HL-60 (cell line): ENCODE measurements at regions not wholly inside any gene's neighbourhood (a gene's known extent, or its start where the extent isn't known, plus 50 kb on each side); places are given as distances from the start of the nearest gene placed in this dataset.

Experiments
- GABPA ChIP-seq: IDR thresholded peaks from 2 replicates; pipeline ENCODE4 v1.6.1; 2012; ENCODE audit warnings: low read depth
- POLR2AphosphoS5 ChIP-seq: IDR thresholded peaks from 2 replicates; pipeline ENCODE4 v1.6.1; 2012; ENCODE audit warnings: low read depth
- TF ChIP-seq, protein P1 (sequence below): IDR thresholded peaks from one replicate; pipeline ENCODE4 v1.5.1; 2011; ENCODE audit warnings: low read length, control low read depth, inconsistent platforms; ENCODE audit not compliant: insufficient read depth
- TF ChIP-seq, protein P2 (sequence below): IDR thresholded peaks from 2 replicates; pipeline ENCODE4 v1.6.1; 2012; ENCODE audit warnings: low read depth; ENCODE audit not compliant: insufficient replicate concordance

- TF ChIP-seq GABPA, result no peak
- TF ChIP-seq, protein P1, sequence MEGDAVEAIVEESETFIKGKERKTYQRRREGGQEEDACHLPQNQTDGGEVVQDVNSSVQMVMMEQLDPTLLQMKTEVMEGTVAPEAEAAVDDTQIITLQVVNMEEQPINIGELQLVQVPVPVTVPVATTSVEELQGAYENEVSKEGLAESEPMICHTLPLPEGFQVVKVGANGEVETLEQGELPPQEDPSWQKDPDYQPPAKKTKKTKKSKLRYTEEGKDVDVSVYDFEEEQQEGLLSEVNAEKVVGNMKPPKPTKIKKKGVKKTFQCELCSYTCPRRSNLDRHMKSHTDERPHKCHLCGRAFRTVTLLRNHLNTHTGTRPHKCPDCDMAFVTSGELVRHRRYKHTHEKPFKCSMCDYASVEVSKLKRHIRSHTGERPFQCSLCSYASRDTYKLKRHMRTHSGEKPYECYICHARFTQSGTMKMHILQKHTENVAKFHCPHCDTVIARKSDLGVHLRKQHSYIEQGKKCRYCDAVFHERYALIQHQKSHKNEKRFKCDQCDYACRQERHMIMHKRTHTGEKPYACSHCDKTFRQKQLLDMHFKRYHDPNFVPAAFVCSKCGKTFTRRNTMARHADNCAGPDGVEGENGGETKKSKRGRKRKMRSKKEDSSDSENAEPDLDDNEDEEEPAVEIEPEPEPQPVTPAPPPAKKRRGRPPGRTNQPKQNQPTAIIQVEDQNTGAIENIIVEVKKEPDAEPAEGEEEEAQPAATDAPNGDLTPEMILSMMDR, result no peak
- TF ChIP-seq POLR2AphosphoS5, result no peak
- TF ChIP-seq, protein P2, sequence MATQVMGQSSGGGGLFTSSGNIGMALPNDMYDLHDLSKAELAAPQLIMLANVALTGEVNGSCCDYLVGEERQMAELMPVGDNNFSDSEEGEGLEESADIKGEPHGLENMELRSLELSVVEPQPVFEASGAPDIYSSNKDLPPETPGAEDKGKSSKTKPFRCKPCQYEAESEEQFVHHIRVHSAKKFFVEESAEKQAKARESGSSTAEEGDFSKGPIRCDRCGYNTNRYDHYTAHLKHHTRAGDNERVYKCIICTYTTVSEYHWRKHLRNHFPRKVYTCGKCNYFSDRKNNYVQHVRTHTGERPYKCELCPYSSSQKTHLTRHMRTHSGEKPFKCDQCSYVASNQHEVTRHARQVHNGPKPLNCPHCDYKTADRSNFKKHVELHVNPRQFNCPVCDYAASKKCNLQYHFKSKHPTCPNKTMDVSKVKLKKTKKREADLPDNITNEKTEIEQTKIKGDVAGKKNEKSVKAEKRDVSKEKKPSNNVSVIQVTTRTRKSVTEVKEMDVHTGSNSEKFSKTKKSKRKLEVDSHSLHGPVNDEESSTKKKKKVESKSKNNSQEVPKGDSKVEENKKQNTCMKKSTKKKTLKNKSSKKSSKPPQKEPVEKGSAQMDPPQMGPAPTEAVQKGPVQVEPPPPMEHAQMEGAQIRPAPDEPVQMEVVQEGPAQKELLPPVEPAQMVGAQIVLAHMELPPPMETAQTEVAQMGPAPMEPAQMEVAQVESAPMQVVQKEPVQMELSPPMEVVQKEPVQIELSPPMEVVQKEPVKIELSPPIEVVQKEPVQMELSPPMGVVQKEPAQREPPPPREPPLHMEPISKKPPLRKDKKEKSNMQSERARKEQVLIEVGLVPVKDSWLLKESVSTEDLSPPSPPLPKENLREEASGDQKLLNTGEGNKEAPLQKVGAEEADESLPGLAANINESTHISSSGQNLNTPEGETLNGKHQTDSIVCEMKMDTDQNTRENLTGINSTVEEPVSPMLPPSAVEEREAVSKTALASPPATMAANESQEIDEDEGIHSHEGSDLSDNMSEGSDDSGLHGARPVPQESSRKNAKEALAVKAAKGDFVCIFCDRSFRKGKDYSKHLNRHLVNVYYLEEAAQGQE, result no peak
These were observed 105.9 kb downstream of the CDC14C start for GRCh38 chr7:49030221-49030620.
